Stimulated activated CD4-positive, alpha-beta T cell treated with anti-CD3 and anti-CD28 coated beads, Interleukin-2, amount 100 ng/mL, for 48 hours (primary cell): ENCODE measurements at regions not wholly inside any gene's neighbourhood (a gene's known extent, or its start where the extent isn't known, plus 50 kb on each side); places are given as distances from the start of the nearest gene placed in this dataset.
"Not testable (repeated sequence)": the region's sequence is repeated elsewhere in the genome, so short reads cannot be mapped to it uniquely, and the experiment has no call there.

Experiments
- DNase-seq, 2 donors: peaks; one replicate each; pipeline ENCODE4 v3.0.0-alpha.2; 2020

GRCh38 chr4:120290553-120290952 is 223.9 kb upstream of the MAD2L1 start:
- no peak for DNase-seq

GRCh38 chr4:120286813-120287212 is 220.2 kb upstream of the MAD2L1 start:
- no peak for DNase-seq

GRCh38 chr4:120281581-120281980 is 214.9 kb upstream of the MAD2L1 start:
- no peak for DNase-seq

DNA sequence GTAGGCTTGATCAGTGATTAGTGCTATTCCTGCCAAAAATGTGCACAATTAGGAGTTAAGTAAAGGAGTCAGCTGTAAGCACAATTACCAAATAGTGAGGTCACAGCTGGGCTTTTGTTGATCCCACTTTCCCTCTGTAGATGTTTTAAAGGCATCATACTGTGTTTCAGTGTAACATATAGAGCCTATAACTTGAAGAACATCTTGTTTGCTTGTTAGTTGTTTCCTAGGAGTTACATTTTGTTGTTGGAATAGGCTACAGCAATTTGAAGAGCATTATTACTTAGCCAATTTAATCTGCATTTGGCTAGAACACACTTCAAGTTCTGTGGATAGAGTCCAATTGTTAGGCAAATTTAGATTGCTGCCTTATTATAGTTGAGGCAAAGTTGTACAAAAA is 210.7 kb upstream of the MAD2L1 start:
- DNase-seq = no peak

GRCh38 chr4:120266602-120267001 is 200.0 kb upstream of the MAD2L1 start:
- no peak for DNase-seq

GRCh38 chr4:120263618-120264017 is 197.0 kb upstream of the MAD2L1 start:
- DNase-seq = no peak

DNA sequence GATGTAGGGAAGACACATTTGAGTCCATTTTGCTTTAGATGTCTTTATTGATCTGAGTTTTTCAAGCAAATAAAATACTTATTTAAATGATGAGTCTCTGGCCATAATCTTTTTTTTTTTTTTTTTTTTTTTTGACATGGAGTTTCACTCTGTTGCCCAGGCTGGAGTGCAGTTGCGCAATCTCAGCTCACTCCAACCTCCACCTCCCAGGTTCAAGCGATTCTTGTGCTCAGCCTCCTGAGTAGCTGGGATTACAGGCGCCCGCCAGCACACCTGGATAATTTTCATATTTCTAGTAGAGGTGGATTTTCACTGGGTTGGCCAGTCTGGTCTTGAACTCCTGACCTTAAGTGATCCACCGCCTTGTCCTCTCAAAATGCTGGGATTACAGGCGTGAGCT is 194.5 kb upstream of the MAD2L1 start:
- no peak for DNase-seq

- DNase-seq = not testable (repeated sequence)
Measured at GRCh38 chr4:120256112-120256775, 189.6 kb upstream of the MAD2L1 start.

GRCh38 chr4:120238277-120238973 is 171.8 kb upstream of the MAD2L1 start:
- DNase-seq = no peak

- DNase-seq = no peak
Measured at GRCh38 chr4:120236873-120237272, 170.2 kb upstream of the MAD2L1 start.

DNA sequence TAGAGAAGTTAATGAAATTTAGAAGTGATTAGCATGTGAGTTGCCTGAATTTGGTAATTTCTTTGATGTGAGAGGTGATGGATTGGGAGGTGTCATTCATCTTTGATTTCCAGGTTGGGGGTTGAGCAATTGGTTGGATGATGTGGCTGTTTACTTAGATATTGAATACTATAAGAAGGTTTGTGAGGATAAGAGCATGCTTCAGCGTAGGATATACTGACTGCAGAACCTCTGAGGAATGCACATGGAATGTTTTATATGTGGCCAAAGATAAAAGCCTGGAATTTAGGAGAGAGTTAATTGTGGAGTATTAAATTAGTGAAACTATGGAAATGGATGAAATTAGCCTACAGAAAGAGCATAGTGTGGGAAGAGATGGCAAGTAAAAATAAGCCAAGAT is 165.4 kb upstream of the MAD2L1 start:
- no peak for DNase-seq

GRCh38 chr4:120228086-120228485 is 161.4 kb upstream of the MAD2L1 start:
- DNase-seq = no peak

DNA sequence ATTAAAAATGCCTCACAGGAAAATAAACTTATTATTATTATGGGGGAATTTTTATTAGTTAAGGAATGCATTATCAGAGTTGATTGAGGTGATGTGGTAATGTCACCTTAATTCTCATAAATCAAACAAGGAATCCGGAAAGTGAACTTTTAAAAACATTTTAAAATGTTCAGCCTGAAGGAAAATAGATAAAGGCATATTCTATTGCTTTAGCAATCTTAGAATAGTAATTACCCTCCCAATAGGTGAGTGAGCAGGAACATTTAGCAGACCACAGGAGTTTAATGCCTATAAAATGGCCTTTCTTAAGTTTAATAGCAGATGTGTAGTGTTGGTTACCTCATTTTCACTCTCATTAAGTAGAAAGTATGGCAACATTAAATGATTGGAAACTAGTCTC is 160.9 kb upstream of the MAD2L1 start:
- DNase-seq = no peak

- DNase-seq = no peak
Measured at GRCh38 chr4:120225527-120225926, 158.9 kb upstream of the MAD2L1 start.

GRCh38 chr4:120218981-120219380 is 152.3 kb upstream of the MAD2L1 start:
- DNase-seq = no peak

DNA sequence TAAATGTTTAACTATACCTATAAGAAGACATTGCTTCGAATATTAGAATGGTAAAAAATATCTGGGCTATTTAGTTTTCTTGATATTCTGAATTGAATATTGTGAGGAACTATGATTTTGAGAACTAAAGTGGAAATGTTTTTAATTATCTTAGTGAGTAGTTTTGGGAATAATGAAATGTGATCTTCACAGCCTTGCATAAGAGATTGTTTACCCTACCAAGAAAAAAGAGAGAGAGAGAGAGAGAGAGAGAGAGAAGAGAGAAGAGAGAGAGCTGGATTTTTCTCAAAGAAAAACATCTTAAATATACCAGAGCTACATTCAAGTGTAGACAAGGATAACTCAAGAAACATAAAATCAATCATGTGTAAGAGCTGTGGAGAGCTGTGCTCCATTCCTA is 148.7 kb upstream of the MAD2L1 start:
- DNase-seq = no peak

- DNase-seq = no peak
Measured at GRCh38 chr4:120211408-120212015, 144.9 kb upstream of the MAD2L1 start.

- DNase-seq = no peak
Measured at GRCh38 chr4:120209706-120210105, 143.1 kb upstream of the MAD2L1 start.

DNA sequence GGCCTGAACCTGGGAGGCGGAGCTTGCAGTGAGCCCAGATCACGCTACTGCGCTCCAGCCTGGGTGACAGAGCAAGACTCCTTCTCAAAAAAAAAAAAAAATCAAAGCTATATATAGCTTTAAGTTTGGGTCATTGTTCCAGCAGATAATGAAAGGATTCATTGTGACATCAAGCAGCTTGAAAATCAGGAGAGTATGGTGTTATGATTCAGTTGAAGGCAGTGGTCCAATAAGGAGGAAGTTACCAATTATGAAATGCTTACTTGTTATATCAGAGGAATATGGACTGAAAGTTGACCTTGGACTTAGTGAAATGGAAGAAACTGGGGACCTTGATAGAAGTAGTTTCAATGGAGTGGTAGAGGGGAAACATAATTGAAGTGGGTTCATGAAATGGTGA is 140.4 kb upstream of the MAD2L1 start:
- no peak for DNase-seq

DNA sequence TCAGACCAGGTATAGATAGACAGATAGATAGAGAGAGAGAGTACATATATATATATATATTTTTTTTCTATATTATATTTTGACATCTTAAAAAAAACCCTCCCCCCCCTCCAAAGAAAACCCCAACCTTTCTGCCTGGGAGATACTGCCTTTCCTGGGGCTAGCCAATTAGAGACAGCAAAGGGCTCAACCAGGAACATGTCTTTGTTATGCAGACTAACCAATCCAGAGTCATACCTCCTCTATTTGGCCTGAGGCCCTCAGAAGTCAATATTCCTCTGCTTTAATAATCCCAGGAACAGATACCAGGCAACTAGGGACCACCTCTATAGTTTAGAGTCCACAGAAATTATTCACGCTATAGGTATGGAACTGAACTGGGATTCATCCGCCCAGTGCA is 135.6 kb upstream of the MAD2L1 start:
- no peak for DNase-seq

DNA sequence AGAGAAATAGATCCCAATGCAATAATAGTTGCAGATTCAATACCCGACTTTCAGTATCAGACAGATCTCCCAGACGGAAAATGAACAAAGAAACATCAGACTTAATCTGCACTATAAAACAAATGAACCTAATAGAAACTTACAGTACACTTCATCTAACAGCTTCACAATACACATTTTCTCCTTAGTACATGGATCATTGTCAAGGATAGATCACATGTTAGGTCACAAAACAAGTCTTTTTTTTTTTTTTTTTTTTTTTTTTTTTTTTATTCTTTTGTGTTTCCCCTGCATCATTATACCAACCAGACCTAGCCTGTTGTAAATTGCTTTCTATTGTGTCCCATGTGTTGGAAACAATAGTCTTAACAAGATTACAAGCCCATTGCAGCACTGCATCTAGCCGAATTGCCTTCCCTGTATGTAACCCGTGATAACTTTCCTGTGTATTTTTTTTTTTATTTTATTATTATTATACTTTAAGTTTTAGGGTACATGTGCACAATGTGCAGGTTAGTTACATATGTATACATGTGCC is 134.0 kb upstream of the MAD2L1 start:
- not testable (repeated sequence) for DNase-seq

GRCh38 chr4:120198411-120198810 is 131.8 kb upstream of the MAD2L1 start:
- DNase-seq = no peak

DNA sequence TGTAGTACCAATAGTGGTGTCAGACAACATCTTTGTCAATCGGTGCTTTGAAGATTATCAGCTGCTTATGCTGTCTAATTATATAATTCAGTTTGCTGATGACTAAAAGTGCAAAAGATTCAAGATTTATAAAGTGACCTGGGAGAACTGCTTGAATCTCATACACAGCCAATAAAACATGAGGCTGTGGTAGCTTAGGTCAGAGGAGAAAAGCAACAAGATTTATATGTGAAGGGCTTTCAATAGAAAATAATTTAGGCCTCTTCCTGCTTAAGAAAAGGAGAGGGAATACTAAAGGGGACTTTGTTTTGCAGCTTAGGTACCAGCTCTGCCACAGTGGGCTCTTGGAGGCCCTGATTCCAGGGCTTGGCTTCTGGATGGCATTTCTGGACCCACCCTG is 111.0 kb upstream of the MAD2L1 start:
- DNase-seq = no peak

- no peak for DNase-seq
Measured at GRCh38 chr4:120175272-120175671, 108.6 kb upstream of the MAD2L1 start.
